ENCODE measurements at regions not wholly inside any gene's neighbourhood (a gene's known extent, or its start where the extent isn't known, plus 50 kb on each side); places are given as distances from the start of the nearest gene placed in this dataset.

- Histone ChIP-seq H3K9me3 (ENCODE audit: control insufficient read depth in 4 of 4, insufficient read depth in 3 of 4, low read length in 3 of 4) (no peaks in the 10 kb centered on the region), H3K4me3 (no peak overlapping the region), H3K4me1 (ENCODE audit: control insufficient read depth in 5 of 5, insufficient read depth in 5 of 5, low read length in 5 of 5) (peaks cover 0 to 9% (median 0%) of the 10 kb centered on the region in 5 donors), H3K36me3 (ENCODE audit: control insufficient read depth in 4 of 4, insufficient read depth in 4 of 4, low read length in 4 of 4) (no peaks in the 10 kb centered on the region), H3K27ac (ENCODE audit: low read depth in 1 of 2, low read length in 1 of 2) (no peak overlapping the region), H3K9ac (ENCODE audit: insufficient read depth in 1 of 2, low read length in 2 of 2) (no peak overlapping the region), H3K27me3 (ENCODE audit: control insufficient read depth in 3 of 3, insufficient read depth in 3 of 3, low read length in 2 of 3) (no peaks in the 10 kb centered on the region)
- no peak for ATAC-seq (ENCODE audit: insufficient read depth, low FRiP score)
- TF ChIP-seq CTCF (IDR thresholded peaks at IDR 0.05; ENCODE audit: control extremely low read depth, extremely low read depth), result no peak
- peak in 2 of 3 donors; percentile 52 to 71 for DNase-seq
- 75 to 84% methylated on average over 1 of the region's 1 CpG for WGBS, 2 donors
Observed at GRCh38 chr3:132857317-132857716, 135.1 kb upstream of the NPHP3 start.

- no peak for ATAC-seq (ENCODE audit: insufficient read depth, low FRiP score)
- Histone ChIP-seq H3K4me3 (no peak overlapping the region), H3K9me3 (ENCODE audit: control insufficient read depth in 4 of 4, insufficient read depth in 3 of 4, low read length in 3 of 4) (peaks cover 0 to 7% (median under 1%) of the 10 kb centered on the region in 4 donors), H3K9ac (ENCODE audit: insufficient read depth in 1 of 2, low read length in 2 of 2) (no peak overlapping the region), H3K4me1 (ENCODE audit: control insufficient read depth in 5 of 5, insufficient read depth in 5 of 5, low read length in 5 of 5) (peaks cover 0 to 9% (median 0%) of the 10 kb centered on the region in 5 donors), H3K27me3 (ENCODE audit: control insufficient read depth in 3 of 3, insufficient read depth in 3 of 3, low read length in 2 of 3) (no peaks in the 10 kb centered on the region), H3K36me3 (ENCODE audit: control insufficient read depth in 4 of 4, insufficient read depth in 4 of 4, low read length in 4 of 4) (no peaks in the 10 kb centered on the region), H3K27ac (ENCODE audit: low read depth in 1 of 2, low read length in 1 of 2) (no peak overlapping the region)
- TF ChIP-seq CTCF (IDR thresholded peaks at IDR 0.05; ENCODE audit: control extremely low read depth, extremely low read depth), result no peak
- no peak for DNase-seq
- WGBS, 2 donors, result 91 to 92% methylated on average over 6 of the region's 6 CpGs
Observed at GRCh38 chr3:132854856-132855535, 132.8 kb upstream of the NPHP3 start.

- TF ChIP-seq CTCF (IDR thresholded peaks at IDR 0.05; ENCODE audit: control extremely low read depth, extremely low read depth), result no peak
- H3K27ac ChIP-seq (ENCODE audit: low read depth in 1 of 2, low read length in 1 of 2), result no peak overlapping the region
- no peaks in the 10 kb centered on the region for H3K36me3 ChIP-seq (ENCODE audit: control insufficient read depth in 4 of 4, insufficient read depth in 4 of 4, low read length in 4 of 4)
- DNase-seq (peak; percentile 62 to 93 (median 91)), ATAC-seq (ENCODE audit: insufficient read depth, low FRiP score) (no peak)
- H3K4me1 ChIP-seq (ENCODE audit: control insufficient read depth in 5 of 5, insufficient read depth in 5 of 5, low read length in 5 of 5), result peaks cover 0 to 18% (median 0%) of the 10 kb centered on the region in 5 donors
- 74 to 75% methylated on average over 7 of the region's 7 CpGs for WGBS, 2 donors
- H3K9me3 ChIP-seq (ENCODE audit: control insufficient read depth in 4 of 4, insufficient read depth in 3 of 4, low read length in 3 of 4), result peaks cover 0 to 7% (median under 1%) of the 10 kb centered on the region in 4 donors
- H3K9ac ChIP-seq (ENCODE audit: insufficient read depth in 1 of 2, low read length in 2 of 2), result no peak overlapping the region
- no peak overlapping the region for H3K4me3 ChIP-seq
- H3K27me3 ChIP-seq (ENCODE audit: control insufficient read depth in 3 of 3, insufficient read depth in 3 of 3, low read length in 2 of 3), result no peaks in the 10 kb centered on the region
Observed at GRCh38 chr3:132847849-132848625, 125.8 kb upstream of the NPHP3 start.
